HG02973 (cell line): ENCODE measurements at regions not wholly inside any gene's neighbourhood (a gene's known extent, or its start where the extent isn't known, plus 50 kb on each side); places are given as distances from the start of the nearest gene placed in this dataset.

Experiments used
- ATAC-seq: cut with Tn5 transposase; IDR thresholded peaks from one replicate; pipeline ENCODE4 v1.9.1; 2021; ENCODE audit warnings: moderate library complexity; ENCODE audit not compliant: unreplicated experiment

- no peak for ATAC-seq
Measured at GRCh38 chr22:49626361-49627216, 201.1 kb downstream of the BRD1 start.

- no peak for ATAC-seq
Measured at GRCh38 chr22:49624421-49625177, 203.1 kb downstream of the BRD1 start.

- no peak for ATAC-seq
Measured at GRCh38 chr22:49623715-49624114, 204.0 kb downstream of the BRD1 start.

GRCh38 chr22:49623176-49623575, 204.5 kb downstream of the BRD1 start:
- no peak for ATAC-seq

GRCh38 chr22:49622241-49623105, 205.2 kb downstream of the BRD1 start:
- ATAC-seq, result no peak

- ATAC-seq, result no peak
Measured at GRCh38 chr22:49621601-49622210, 206.0 kb downstream of the BRD1 start.

- no peak for ATAC-seq
Measured at GRCh38 chr22:49620666-49621065, 207.0 kb downstream of the BRD1 start.

- no peak for ATAC-seq
Measured at GRCh38 chr22:49620003-49620556, 207.6 kb downstream of the BRD1 start.

- no peak for ATAC-seq
Measured at GRCh38 chr22:49619301-49619700, 208.4 kb downstream of the BRD1 start.

- no peak for ATAC-seq
Measured at GRCh38 chr22:49618677-49618953, 209.1 kb downstream of the BRD1 start.

GRCh38 chr22:49617866-49618676, 209.6 kb downstream of the BRD1 start:
- no peak for ATAC-seq

GRCh38 chr22:49617264-49617663, 210.4 kb downstream of the BRD1 start:
- ATAC-seq, result no peak

GRCh38 chr22:49616356-49617231, 211.1 kb downstream of the BRD1 start:
- no peak for ATAC-seq

GRCh38 chr22:49614966-49615965, 212.4 kb downstream of the BRD1 start:
- no peak for ATAC-seq

- no peak for ATAC-seq
Measured at GRCh38 chr22:49613511-49614270, 214.0 kb downstream of the BRD1 start.

GRCh38 chr22:49613108-49613507, 214.6 kb downstream of the BRD1 start:
- ATAC-seq, result no peak
